NB4 (cell line): ENCODE measurements at regions not wholly inside any gene's neighbourhood (a gene's known extent, or its start where the extent isn't known, plus 50 kb on each side); places are given as distances from the start of the nearest gene placed in this dataset.

ENCODE experiments used
- MYC ChIP-seq: IDR thresholded peaks from 2 replicates; pipeline ENCODE4 v1.6.1; 2011; ENCODE audit warnings: low read depth, low read length
- POLR2A ChIP-seq: IDR thresholded peaks from 2 replicates; pipeline ENCODE4 v1.6.1; 2011; ENCODE audit warnings: mild to moderate bottlenecking; ENCODE audit not compliant: insufficient read length; ENCODE audit errors: extremely low read depth
- TF ChIP-seq, protein P1 (sequence below): IDR thresholded peaks from one replicate; pipeline ENCODE4 v1.5.1; 2012; ENCODE audit warnings: low read depth, low read length

DNA sequence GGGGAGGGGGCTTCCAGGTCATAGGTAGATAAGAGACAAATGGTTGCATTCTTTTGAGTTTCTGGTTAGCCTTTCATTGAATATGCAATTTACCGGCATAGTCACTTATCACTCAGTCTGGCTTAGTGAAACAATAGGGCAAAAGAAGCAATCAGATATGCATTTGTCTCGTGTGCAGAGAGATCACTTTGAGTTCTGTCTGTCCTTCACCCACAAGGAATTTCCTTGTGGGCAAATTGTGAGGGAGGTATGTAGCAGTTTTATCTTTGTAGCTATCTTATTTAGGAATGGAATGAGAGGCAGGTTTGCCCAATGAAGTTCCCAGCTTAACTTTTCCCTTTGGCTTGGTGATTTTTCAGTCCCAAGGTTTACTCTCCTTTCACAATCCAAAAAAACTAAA lies 116.1 kb downstream of the TUSC1 start:
- TF ChIP-seq MYC (no peak), POLR2A (no peak)
- TF ChIP-seq, protein P1, sequence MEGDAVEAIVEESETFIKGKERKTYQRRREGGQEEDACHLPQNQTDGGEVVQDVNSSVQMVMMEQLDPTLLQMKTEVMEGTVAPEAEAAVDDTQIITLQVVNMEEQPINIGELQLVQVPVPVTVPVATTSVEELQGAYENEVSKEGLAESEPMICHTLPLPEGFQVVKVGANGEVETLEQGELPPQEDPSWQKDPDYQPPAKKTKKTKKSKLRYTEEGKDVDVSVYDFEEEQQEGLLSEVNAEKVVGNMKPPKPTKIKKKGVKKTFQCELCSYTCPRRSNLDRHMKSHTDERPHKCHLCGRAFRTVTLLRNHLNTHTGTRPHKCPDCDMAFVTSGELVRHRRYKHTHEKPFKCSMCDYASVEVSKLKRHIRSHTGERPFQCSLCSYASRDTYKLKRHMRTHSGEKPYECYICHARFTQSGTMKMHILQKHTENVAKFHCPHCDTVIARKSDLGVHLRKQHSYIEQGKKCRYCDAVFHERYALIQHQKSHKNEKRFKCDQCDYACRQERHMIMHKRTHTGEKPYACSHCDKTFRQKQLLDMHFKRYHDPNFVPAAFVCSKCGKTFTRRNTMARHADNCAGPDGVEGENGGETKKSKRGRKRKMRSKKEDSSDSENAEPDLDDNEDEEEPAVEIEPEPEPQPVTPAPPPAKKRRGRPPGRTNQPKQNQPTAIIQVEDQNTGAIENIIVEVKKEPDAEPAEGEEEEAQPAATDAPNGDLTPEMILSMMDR, result no peak
